A204.1 (cell line): ENCODE measurements at regions not wholly inside any gene's neighbourhood (a gene's known extent, or its start where the extent isn't known, plus 50 kb on each side); places are given as distances from the start of the nearest gene placed in this dataset.
A peak's percentile ranks its signal among the peaks of the same experiment; 100 is the strongest.

Experiments
- FAIRE-seq: peaks from 2 replicates; lab custom pipeline; 2012; peaks lifted over from hg19 to GRCh38; lab: Jason Lieb, UNC

DNA sequence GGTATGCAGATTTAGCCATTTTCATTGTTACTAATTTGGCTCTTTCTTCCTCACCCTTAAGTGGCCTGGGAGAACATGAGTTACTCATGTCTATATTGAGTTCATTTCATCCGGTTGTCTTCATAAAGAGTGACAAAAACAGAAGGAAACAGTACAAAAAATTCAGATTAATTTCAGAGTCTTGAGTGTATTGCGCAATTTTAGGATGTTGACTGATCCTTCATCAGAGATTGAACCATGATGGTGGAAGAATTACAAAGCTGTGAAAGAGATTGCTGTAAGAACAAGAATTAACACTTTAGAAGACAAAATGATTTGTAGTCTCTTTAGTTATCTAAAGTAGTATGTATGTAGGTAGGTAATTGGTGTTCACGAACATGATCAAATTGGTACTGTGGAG lies 194.0 kb upstream of the PPP1R3A start:
- FAIRE-seq: no peak

DNA sequence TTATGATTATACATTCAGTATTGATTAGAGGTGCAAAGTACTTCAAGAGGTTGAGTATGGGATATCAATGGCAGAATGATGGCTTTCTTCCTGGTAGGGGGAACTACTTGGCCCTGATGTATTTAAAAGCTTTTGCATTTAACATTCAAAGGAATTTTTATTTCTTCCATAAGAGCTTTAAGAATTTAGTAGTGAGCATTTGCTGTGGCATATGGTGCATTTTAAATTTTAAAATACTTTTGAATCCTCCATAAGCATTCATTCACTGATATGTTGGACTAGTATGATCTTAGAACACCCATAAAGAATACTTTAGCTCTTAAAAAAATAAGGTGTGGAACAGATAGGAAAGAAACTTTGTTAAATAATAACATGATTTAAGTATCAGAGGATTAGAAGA lies 191.9 kb upstream of the PPP1R3A start:
- no peak for FAIRE-seq

DNA sequence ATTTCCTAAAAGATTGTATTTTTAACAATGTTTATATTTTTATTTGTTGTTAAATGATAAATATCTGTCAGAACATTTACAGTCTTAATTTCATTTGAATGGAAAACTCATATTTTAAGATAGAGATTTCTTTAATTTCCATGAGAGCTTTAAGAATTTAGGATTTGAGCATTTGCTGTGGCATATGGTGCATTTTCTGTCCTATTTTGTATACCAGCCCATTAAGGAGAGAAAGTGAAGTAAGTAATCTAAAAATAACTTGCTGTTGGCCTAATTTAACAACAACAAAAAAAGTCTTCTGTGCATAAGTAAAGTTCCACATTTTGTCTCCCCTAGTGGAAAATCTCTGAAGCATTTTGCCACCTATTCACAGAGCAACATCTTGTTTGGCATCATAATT lies 190.9 kb upstream of the PPP1R3A start:
- no peak for FAIRE-seq

DNA sequence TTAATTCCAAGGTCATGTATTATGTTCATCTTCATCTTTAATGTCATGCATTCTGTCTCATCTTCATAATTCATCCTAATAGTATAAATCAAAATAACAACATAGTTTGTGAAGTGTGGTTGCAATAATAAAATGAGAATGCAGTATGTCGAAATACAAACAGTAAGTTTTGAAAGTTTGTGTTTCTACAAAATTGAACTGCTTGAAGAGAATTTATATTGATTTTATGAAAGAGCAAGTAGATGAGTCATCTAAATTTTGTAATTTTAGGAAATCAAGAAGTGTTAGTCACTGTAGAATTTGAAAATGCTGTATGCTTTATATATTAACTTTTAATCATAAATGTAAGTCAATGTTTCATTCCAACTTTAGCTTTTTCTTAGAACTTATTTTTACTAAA lies 190.5 kb upstream of the PPP1R3A start:
- FAIRE-seq: no peak

DNA sequence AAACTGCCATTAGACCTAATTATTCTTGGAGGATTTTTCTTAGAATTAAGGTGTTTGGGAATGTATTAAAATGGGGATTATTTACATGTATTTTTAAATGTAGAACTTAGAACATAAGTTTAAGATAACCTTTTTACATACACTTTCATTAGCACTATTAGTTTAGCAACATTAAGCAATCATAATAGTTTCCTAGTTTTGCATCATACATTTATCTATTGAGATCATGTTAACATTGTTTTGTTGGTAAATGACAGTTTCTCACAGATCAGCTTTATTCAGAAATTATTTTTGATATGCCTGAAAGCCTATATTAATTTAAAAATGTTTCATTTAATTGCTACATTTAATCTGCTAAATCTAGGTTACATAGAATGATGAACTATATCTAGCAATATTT lies 189.7 kb upstream of the PPP1R3A start:
- peak; percentile 94 for FAIRE-seq

DNA sequence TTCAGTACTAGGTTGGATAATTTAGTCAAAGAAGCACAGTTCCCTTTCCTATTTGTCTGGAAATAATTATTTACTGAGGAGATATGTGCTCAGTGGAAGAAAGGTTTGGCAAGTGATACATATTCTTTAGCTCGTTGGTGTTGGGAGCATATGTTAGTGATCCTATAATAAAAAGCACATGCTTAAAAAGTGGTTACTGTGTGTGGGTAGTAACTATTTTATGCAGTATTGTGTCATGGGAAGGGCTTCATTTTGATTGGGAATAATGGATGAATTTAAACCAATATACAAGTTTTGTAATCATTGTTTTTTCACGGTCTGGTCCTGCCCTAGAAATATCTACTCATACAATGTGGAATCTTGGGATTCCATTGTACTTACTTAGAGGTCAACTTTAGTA lies 188.7 kb upstream of the PPP1R3A start:
- FAIRE-seq: no peak

DNA sequence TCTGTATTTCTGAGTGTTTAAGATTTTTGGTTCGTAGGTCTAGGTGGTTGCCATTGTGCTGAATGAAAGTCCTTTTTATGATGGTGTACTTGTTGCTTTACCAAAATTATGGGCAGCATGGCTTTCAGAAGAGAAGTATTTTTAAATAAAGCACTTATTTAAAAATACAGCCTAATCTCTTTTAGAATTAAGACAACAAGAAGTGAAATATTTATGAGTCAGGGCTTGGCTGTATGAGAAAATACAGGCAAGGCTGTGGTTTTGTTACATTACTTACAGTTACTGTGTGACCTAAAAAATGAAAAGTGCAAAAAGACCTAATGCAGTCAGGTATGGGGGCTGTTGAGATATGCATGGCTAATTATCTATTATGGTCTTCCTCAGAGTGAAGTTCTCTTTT lies 185.2 kb upstream of the PPP1R3A start:
- FAIRE-seq: no peak

DNA sequence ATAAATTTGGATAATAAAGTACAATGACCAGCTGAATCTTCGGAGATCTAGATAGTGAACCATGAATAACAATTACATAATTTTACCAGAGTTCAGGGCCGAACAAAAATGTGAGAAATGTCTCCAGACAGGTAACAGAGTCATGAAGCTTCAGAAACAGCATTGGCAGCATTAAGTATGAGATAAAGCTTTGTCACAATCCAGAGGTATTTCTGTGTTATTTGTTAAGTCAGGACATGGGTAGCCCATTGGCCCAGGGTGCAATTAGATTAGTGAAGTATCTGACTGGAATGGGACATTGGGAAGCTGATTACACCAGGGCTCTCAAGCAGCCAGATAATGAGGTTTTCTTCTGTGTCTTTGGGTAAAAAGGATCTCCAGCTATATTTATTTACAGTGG lies 184.2 kb upstream of the PPP1R3A start:
- no peak for FAIRE-seq

DNA sequence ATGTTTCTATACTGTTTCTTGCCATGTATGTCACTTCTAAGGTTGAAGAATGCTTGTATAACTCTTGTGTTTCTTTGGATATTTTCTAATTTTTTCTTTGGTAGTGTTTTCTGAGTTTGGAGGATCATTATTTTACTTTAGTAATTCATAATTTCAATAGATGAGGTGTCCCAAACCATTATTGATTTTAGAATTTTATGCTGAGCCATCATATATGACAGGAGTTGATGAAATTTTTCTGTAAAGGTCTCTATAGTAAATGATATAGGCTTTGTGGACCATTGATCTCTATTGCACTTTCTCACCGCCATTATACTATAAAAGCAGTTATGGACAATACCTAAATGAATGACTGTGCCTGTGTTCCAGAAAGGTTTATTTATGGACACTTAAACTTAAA lies 183.3 kb upstream of the PPP1R3A start:
- peak; percentile 51 for FAIRE-seq

DNA sequence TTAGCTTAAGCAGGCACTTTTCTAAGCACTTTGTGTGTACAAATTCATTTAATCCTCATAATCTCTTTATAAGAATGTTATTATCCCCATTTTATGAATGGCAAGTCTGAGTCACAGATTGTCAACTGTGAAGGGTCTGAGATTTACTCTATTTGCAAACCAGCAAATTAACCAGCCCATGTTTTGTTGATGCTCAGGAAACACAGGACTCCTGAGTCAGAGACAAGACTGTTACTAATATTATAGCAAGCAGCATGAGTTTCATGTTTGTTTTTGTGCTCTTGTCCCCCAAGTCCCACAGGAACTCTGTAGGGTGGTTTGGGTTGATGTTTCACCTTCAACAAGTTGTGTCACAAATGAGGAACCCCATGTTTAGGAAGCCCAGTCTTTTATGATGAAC lies 182.0 kb upstream of the PPP1R3A start:
- FAIRE-seq: no peak

DNA sequence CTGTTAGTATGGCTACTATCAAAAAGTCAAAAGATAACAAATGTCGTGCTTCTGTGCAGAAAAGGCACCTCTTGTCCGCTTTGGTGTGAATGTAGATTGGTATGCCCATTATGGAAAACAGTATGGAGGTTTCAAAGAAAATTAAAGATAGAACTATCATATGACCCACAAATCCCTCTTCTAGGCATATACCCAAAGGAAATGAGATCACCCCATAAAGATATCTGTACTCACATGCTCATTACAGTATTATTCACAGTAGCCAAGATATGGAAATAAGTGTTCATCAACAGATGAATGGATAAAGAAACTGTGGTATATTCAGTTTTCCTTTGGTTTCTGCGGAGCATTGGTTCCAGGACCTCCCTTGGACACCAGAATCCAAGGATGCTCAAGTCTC lies 180.5 kb upstream of the PPP1R3A start:
- no peak for FAIRE-seq

DNA sequence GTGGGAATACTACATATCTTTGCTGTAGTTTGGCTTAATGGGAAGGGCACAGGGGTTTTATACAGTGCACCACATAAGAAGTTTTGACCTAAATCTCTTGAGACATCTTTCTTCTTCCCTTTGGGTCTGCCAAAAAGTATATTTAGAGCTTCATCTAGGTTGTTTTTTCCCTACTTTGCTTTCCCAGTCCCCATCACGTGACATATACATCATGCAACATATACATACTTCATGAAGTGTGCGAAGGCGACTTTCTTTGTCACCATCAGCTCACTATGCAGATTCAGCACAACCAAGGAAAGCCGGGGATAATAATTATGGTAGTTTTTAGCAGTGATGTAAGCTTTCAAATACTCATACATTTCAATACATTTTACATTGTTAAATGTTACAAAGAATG lies 177.1 kb upstream of the PPP1R3A start:
- FAIRE-seq: peak; percentile 34

DNA sequence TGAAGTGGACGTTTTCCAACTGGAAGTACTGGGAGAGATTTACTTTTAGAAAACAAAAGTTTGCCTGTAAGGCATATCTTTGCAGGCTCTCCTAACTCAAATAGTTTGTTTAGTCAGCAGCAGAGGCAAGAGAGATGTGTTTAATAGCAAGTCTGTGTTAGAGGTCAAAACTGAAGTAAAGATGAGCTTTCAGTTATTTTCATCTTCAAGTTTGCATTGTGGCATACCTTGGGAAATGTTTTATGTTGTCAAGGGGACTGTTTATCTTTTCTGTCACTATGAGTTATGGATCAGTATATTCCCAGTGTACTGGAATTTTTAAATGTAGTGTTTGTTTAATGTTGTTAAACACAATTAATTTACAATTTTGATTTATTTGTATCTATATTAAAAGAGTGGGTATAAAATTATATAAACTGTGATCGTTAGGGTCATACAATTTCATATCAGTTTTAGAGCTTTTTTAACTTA lies 169.7 kb upstream of the PPP1R3A start:
- no peak for FAIRE-seq

DNA sequence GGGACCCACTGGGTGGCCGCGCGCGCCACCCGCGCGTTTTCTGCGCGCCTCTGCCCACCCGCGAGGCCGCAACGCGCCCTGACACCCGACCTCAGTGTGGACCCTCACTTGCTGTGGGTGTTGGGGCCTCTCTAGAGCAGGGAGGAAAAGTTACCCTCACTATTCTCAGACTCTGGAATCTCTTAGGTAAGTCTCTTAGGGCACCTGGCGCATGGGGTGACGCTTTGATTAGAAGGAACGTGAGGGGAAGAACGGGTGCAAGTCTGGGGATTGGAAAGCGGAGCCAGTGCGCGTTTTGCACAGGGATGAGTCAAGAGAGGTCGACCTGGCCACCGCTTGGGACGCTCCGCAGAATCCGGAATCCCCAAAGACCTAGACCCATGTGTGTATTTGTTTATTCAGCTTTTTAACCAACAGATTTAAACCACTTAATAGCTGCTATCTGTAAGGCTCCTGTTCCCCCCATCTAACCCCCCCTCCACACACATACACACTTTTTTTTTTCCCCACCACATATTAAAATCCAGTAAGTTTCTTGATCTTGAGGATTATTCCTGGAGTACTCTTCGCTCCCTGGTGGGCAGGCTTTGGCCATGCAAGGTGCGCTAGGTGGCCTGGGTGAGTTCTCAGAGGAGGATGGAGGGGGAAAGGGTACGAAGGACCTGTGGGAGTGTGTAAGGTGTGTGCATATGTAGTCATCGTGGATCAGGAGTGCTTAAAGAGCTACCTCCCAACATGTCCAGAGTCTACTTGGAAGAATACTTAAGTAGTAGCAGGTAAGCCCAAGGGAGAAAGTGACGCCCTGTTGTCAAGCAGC lies 169.1 kb upstream of the PPP1R3A start:
- FAIRE-seq: no peak

DNA sequence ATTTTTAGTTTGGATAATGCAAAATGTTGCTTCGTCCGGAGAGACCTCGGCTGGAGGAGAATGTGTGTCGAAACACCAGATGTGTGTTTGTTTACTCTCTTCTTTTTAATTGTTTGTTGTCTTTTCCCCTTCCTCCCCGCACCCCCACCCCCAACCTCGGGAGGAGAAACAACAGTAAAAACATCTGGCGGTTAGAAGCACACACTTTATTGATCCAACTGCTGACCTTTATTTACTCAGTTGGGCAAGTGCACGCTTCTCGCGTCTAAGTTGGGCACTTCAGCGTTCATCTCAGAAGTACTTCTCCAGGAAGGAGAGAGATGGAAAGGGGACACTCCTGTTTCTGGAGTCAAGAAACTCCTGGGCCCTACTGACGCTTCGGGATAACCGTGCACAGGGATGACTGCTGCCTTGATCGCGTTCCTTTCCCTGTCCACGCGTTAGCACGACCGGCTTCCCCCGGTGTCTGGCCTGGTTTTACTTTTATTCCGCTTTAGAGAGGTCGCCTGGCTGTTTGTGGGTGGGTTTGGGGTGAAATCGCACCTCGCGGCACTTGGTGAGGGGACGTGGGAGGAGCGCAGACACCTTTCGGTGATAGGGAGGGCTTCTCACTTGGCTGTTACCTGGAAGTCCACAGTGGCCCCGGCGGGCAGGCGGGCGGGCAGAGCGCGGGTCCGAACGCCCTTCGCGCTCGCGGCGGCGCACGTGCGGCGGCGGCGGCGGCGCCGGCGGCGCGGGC lies 168.3 kb upstream of the PPP1R3A start:
- no peak for FAIRE-seq

DNA sequence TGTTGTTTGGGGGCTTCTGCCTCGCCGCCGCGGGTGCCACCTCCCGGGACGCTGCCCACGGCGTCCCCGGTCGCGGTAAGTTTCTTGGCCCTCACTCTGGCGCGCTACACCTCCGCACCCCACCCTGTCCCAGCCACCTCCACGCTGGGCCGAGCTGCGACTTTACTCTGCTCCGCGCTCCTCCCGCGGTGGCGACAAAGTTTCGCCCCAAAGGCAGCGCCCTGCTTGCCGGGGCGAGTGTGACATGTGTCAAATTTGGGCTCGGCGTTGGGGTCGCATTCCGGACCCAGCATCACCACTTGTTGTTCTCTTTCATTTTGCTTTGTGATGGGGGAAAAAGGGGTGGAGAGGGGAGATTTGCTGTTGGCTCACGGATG lies 167.7 kb upstream of the PPP1R3A start:
- FAIRE-seq: no peak

DNA sequence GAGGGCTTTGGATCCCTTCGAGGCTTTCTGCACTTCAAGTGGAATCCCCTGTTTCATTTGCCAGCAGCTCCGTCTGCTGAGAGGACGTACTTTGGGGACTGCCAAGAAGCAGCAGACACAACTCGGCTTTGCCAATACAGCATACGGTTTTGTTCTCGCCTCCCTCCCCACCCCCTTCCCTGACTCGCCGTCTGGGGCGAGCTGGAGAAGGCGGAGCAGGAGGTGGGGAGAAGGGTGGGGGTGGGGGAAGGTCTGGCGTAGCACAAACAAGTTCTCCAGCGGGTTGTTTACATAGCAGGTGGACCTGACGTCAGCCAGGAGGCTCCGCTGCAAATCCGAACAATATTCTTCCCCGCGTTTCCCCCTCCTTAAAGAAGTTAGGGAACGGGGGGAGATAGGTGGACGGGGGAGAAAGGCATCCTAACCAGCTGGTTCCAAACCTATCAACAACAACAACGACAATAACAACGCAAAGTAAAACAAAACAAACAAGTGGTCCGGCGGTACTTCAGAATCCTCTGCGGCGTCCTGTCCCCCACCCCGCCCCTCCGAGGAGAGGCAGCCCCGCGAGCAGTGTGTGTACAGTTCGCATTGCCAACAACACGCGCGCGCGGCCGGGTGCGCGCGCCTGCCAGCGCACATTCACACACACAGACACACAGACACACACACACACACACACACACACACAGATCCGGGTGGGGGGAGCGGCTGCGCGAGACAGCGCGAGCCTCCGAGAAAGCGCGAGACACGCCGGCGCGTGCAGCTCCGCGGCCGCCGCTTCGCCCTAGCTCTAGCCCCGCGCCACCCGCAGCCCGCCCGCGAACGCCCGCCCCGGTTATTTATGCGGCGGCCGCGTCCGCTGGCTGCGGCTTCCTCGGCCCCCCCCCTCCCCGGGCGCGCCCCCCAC lies 167.0 kb upstream of the PPP1R3A start:
- no peak for FAIRE-seq

DNA sequence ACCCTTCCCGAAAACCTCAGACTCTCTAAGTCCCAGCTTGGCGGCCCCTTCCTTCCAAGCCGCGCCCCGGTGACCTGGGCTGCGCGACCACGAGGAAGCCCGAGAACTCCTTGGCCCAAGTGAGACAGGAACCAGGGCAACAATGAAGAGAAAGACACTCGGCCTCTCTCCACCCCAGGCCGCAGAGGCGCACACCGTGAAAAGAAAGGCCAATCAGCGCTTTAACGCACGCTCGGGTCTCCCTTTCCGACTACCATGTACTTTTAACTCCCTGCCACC lies 166.4 kb upstream of the PPP1R3A start:
- no peak for FAIRE-seq

DNA sequence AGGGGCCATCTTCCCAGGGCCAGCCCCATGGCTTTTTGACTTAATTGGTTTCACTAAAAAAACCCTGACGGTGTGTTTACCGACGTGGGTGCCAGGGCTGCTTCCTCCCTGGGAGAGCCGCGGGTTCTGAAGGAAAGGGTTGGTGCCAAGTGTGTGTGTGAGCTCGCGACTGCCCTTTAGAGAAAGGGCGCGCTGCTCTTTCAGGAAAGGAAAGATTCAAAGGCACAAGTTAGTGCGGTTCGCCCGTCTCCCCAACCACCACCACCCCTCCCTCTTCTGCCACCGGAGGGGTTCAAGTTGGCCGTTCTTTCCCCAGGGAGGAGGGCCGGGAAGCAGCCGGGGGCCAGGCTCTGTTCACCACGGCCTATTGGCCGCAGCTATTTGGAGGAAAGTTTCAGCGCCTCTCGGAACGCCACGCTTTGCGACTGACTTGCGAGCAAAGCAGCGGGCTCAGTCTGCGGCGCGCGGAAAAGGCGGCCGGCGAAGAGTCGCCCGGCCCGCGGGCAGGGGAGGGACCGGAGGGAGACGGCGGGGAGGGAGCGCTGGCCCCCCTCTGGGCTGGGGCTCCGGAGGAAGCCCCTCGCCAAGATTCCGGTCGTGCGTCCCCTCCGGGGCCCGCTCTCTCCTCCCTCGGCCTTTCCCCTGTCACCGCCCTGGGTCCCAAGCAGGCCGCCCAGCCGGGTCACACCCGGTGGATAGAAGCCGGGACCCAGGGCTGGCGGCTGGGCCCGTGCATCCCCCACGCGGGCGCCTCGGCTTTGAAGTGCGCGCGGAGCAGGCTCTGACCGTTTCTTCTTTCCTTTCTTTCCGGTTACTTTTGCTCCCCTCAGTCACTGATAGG lies 165.9 kb upstream of the PPP1R3A start:
- FAIRE-seq: no peak

DNA sequence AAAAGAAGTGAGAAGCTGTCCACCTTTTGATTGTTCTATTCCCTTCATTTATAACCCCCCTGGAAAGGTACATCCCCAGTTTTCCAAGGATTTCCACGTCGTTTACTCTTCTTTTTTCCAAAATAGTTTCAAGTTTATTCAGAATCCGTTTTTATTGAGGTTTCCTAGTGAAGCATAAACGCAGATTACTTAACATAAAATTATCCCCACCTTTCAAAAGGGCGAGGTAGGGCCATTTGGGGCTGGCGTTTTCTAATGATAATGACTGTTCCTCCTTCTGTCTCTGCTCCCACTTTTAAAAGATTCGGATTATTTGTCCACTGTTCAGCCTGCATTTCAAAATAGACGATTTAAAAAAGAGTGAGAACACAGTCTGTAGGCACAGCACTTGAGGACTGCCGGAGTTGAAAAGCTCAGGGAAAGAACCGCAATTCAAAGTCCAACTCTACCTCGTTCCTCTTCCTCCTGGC lies 165.2 kb upstream of the PPP1R3A start:
- FAIRE-seq: no peak

DNA sequence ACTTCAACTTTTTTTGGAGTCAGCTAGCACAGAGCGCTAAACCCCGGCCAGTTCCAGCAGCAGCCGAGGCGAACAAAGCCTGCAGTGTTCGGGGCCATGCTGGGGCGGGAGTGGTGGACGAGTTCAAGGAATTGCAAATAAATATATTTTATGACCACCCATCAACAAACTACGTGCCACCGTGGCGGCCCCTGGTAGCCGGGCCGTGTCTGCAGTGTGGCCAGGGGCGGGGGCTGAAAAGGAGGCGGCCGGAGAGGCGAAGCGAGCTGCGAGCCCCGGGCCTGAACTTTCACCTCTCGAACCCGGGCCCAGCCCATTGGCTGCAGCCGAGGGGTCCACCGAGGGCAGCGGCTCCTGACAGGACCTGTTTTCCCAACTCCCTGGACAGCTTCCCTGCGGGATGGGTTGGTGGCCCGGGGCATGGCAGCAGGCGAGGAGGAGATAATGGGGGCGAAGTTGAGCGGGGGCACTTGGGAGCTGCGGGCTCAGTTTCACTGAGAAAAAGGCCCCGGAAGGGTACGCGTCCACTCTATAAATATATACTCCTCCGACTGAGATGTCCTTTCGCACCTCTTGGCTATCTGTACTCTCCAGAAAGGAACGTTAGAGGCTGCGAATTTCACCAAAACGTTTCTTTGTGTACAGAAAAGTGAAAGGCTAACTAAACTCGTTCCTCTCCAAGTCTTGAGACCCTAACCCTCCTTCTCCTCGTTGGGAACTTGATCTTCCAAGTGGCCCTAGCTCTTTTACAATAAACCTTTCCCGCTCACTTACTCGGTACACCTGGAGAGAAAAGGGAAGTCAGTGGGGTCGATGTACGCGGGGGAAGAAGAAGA lies 164.6 kb upstream of the PPP1R3A start:
- no peak for FAIRE-seq
